ENCODE measurements at regions not wholly inside any gene's neighbourhood (a gene's known extent, or its start where the extent isn't known, plus 50 kb on each side); places are given as distances from the start of the nearest gene placed in this dataset.

DNA sequence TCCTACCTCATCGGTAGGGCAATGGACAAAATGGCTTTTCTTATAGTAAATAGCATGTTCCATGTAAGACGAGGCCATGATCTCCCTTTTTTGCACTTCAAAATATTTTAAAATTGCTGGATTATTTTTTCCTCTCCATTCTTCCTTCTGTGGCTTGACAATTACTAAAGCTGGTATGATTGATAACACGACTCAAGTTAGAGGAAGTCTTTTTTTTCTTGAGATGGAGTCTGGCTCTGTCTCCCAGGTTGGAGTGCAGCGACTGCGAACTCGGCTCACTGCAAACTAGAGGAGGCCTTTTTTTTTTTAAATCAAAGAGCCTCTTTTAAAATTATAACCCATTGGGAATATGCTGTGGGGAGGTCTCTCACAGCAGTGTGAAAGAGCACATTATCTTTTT, 124.5 kb upstream of the TBL1XR1 start:
- Histone ChIP-seq H4K91ac (replicated peaks; ENCODE audit: insufficient read length, low read length) (no peak overlapping the region), H3K9me3 (ENCODE audit: insufficient read depth in 2 of 2, low read depth in 1 of 2, low read length in 1 of 2) (no peaks in the 10 kb centered on the region), H3K4me3 (ENCODE audit: extremely low read depth in 1 of 4, insufficient read depth in 2 of 4, low read depth in 3 of 4, low read length in 4 of 4) (no peak overlapping the region), H3K18ac (ENCODE audit: extremely low read depth, low read length) (no peak overlapping the region), H3K4ac (replicated peaks; ENCODE audit: insufficient read length, low read depth, low read length) (no peak overlapping the region), H4K20me1 (replicated peaks in 1 of 2; ENCODE audit: control insufficient read depth in 1 of 2, insufficient read depth in 2 of 2, low read length in 2 of 2) (no peaks in the 10 kb centered on the region), H3K27ac (ENCODE audit: low read depth, low read length) (no peak overlapping the region), H3K4me1 (replicated peaks in 1 of 4; ENCODE audit: control insufficient read depth in 3 of 4, insufficient read depth in 4 of 4, low read length in 3 of 4) (no peaks in the 10 kb centered on the region), H3K36me3 (ENCODE audit: control insufficient read depth in 2 of 4, insufficient read depth in 4 of 4, low read length in 3 of 4) (no peaks in the 10 kb centered on the region), H3K4me2 (ENCODE audit: insufficient read depth in 1 of 2, low read depth in 2 of 2, low read length in 2 of 2) (no peak overlapping the region), H2AK5ac (ENCODE audit: low read depth, low read length) (no peak overlapping the region), H2AFZ (ENCODE audit: low read length) (no peak overlapping the region), H2BK120ac (replicated peaks; ENCODE audit: low read depth, low read length) (no peak overlapping the region), H3K9ac (replicated peaks in 1 of 4; ENCODE audit: extremely low read depth in 1 of 4, low read depth in 3 of 4, low read length in 3 of 4) (no peak overlapping the region), H4K5ac (ENCODE audit: insufficient read length, low read depth, low read length) (no peak overlapping the region), H3K56ac (replicated peaks; ENCODE audit: insufficient read length, low read depth, low read length) (no peak overlapping the region), H3K79me2 (ENCODE audit: control insufficient read depth in 1 of 2, insufficient read depth in 2 of 2, low read length in 2 of 2) (no peaks in the 10 kb centered on the region), H2BK5ac (ENCODE audit: low read depth, low read length) (no peak overlapping the region), H4K8ac (ENCODE audit: extremely low read depth, insufficient read depth, low read length) (no peak overlapping the region), H2BK12ac (ENCODE audit: low read depth, low read length) (no peak overlapping the region), H2BK15ac (ENCODE audit: low read length) (no peak overlapping the region), H3K27me3 (replicated peaks in 1 of 4; ENCODE audit: control insufficient read depth in 3 of 4, extremely low read depth in 1 of 4, insufficient read depth in 3 of 4, low read length in 3 of 4) (no peaks in the 10 kb centered on the region), H2BK20ac (ENCODE audit: low read length) (no peak overlapping the region), H3K79me1 (ENCODE audit: low read depth, low read length) (no peaks in the 10 kb centered on the region), H3K14ac (ENCODE audit: insufficient read length) (no peak overlapping the region), H3K23me2 (ENCODE audit: low read depth, low read length) (no peaks in the 10 kb centered on the region), H3K23ac (ENCODE audit: insufficient read length) (no peak overlapping the region)
- TF ChIP-seq SIRT6 (IDR thresholded peaks at IDR 0.05; ENCODE audit: low read length): no peak
- no peak for TF ChIP-seq SP4 (IDR thresholded peaks at IDR 0.05; ENCODE audit: low read length)
- TF ChIP-seq ASH2L (IDR thresholded peaks at IDR 0.05; ENCODE audit: low read length): no peak
- no peak for TF ChIP-seq CEBPB (IDR thresholded peaks at IDR 0.05; ENCODE audit: low read depth, low read length)
- no peak for TF ChIP-seq EGR1 (IDR thresholded peaks at IDR 0.05; ENCODE audit: borderline replicate concordance, low read depth, low read length)
- TF ChIP-seq SRF (IDR thresholded peaks at IDR 0.05; ENCODE audit: low read depth, low read length): no peak
- TF ChIP-seq ZNF274 (IDR thresholded peaks at IDR 0.05; ENCODE audit: borderline replicate concordance, extremely low read depth, low read length): no peak
- no peak for TF ChIP-seq RNF2 (IDR thresholded peaks at IDR 0.05; ENCODE audit: borderline replicate concordance, low read depth, low read length, missing control alignments, poor library complexity, severe bottlenecking)
- no peak for TF ChIP-seq TCF12 (IDR thresholded peaks at IDR 0.05; ENCODE audit: low read depth, low read length)
- TF ChIP-seq HDAC6 (IDR thresholded peaks at IDR 0.05; ENCODE audit: low read depth, low read length): no peak
- DNase-seq (ENCODE audit: low read depth in 1 of 2, low spot score in 2 of 2): no peak
- ChIA-PET CTCF (ENCODE audit: partially characterized antibody) (interaction anchor here (0.6 kb wide), 1 partner anchor 29 kb away, joined by 4 read pairs; no protein-coding TSS in a partner anchor), POLR2A (ENCODE audit: partially characterized antibody) (no interaction called here)
- 92% methylated on average over 6 of the region's 6 CpGs; no CpG with 5 or more reads in 1 of the 2 experiments for WGBS, 2 experiments (ENCODE audit: extremely low coverage in 1 of 2, insufficient coverage in 1 of 2, insufficient read length in 1 of 2, insufficient replicate concordance in 2 of 2, low coverage in 1 of 2, low lambda C conversion rate in 2 of 2, missing lambda C conversion rate in 1 of 2)
- FAIRE-seq: no peak
